GM19468 (cell line): ENCODE measurements at regions not wholly inside any gene's neighbourhood (a gene's known extent, or its start where the extent isn't known, plus 50 kb on each side); places are given as distances from the start of the nearest gene placed in this dataset.
"Not testable (repeated sequence)": the region's sequence is repeated elsewhere in the genome, so short reads cannot be mapped to it uniquely, and the experiment has no call there.

Source experiments
- ATAC-seq: cut with Tn5 transposase; IDR thresholded peaks from one replicate; pipeline ENCODE4 v1.9.1; 2021; ENCODE audit warnings: mild to moderate bottlenecking, moderate library complexity, moderate number of reproducible peaks; ENCODE audit not compliant: unreplicated experiment; ENCODE audit errors: extremely low read depth

DNA sequence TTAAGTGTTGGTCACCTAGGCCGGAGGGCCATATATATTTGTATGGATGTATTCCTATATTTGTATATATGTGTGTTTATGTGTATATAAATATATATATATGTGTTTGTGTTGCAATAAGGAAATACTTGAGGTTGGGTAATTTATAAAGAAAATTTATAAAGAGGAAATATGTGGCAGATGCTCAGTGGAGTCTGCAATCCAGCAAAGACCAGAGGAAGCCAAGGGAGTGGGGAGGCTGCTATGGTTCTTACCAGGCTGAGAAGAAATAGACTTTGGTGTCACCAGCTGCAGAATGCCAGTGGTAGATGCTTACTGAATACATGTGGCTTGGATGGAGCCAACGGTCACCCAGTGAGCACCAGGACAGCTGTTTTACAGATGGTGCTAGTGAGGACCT lies 97.4 kb upstream of the ELOVL5 start:
- no peak for ATAC-seq

DNA sequence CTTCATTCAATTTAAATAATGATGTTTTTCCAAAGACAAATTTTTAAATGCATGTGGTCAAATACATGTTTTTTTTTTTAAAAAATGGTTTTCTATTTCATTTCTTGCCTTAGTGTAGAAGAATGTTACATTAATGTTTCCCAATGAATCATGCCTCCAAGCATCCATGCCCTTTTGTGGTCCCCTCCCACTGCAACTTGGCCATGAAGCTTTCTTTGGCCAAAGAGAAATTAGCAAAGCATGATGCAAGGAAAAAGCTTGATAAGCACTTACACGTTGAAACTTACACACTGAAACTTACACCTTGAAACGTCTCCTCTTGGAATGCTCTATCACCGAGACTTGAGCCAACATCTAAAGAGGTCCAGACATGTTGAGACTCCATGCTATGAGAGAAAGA lies 93.0 kb upstream of the ELOVL5 start:
- ATAC-seq: no peak

DNA sequence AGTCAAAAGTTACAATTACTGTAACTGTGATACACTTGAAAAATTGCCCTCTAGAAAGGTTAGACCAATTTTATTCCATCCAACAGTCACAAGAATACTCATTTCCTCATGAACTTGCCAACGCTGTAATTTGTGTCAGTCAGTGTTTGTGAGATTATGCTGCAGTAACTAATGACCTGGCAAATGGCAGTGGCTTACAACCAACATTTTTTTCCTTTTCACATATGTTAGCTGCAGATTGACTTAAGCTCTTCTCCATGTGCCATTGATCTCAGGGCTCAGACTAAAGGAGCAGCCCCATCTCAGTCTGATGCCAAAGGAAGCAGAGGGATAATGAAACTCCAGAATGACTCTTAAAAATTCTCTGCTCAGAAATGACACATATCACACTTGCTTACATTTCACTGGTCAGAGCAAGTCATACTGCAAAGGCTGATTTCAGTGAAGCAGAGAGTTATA lies 92.3 kb upstream of the ELOVL5 start:
- no peak for ATAC-seq

DNA sequence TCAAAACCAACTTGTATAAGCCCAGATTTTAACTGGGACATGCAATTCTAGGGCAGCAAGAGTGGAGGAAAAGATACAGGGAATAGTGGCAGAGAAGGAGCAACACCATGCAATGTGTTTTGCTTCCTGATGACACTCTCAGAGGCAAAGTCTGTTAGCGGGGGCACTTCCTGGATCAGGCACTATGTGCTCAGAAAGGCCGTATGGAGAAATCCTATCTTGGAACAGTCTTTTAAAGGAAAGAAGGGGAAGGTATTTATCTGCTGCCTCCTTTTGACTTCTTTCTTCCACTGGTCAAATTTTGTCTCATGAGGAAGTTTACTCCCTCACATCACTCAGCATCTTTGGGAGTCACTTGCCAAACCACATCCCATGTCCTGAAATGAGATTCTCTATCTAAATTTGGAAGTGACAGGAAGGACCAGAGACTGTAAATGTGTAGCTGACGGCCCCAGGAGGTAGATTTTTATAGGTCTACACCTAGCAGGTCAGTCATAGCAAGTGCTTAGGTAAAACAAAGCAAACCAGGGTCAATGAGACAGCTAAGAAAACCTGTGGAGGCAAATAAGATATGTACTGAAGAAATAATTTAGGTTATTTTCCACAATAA lies 91.7 kb upstream of the ELOVL5 start:
- no peak for ATAC-seq

DNA sequence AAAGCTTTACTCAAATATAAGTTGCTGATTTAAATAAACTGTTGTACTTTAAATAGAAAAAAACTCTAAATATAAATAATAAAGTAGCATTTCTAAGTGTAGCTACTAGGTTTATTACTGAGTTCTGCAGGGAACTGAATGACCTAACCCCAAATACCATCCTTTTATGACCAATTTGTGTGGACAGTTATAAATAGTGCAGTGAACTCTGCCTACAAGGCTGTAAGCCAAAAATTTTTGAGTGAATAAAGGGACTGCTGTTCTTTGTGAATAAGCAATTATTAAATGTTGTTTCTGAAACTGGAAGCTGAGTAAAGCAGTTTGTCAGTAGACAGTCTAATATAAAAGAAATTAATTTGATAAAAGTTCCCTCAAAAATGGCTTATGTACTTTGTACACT lies 90.8 kb upstream of the ELOVL5 start:
- ATAC-seq: no peak

DNA sequence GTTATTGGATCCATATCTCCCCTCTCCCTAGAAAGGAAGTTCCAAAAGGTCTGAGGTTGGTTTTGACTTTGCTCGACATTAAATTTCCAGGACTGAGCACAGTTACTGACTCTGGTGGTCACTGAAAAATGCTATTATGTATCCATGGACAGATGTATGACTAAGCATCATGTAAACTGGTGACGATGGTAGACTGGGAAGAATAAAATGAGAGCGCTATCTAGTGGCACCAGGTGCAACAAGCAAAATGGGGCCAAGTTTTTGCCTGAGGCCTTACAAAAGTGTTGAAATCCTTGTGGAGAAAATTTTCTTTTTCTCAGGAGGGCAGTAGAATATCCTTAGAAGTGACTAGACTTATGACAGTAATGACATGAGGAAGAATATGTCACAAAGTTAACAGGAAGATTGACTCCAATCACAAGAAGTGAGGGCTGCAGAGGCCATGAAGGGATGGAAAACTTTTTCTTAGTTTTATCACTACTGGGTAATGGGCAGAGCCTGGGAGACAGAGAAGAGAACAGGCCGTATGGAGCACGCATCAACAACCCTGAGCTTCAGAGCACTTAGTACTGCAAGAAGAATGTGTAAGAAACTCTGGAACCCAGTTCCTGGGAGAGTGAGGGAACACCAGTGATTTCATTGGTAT lies 88.9 kb upstream of the ELOVL5 start:
- no peak for ATAC-seq

DNA sequence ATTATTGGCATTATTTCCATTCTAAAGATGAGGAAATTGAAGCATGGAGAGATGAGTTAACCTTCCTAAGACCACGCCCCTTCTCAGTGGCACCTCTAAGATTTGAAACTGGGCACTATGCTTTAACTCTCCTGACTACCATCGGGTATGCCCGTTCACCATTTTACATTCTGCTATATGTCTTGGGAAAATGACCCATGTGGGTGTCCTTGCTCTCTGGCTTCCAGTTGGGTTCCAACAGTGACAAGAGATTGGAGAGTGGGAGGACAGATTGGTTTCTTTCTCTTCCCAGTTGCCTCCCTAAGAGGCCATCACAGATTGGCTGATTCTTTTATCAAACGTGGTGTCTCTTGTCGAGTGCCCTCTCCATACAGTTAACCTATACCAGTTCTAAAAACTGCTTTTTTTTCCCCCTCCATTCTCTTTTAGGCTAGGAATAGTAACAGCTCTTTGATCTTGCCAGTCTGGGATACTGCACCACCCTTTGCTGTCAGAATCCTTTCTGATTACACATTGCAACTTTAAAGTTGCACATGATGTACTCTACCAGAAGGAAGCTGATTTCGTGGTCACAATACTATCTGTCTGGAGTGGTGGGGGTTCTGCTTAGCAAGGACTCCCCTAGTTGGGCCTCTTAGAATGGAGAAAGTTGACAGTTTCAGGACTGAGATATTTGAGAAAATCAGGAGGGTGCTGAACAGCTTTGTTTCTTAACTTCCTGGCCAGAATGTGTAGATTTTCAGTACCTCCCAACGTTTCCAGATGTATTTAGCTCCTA lies 88.0 kb upstream of the ELOVL5 start:
- no peak for ATAC-seq

DNA sequence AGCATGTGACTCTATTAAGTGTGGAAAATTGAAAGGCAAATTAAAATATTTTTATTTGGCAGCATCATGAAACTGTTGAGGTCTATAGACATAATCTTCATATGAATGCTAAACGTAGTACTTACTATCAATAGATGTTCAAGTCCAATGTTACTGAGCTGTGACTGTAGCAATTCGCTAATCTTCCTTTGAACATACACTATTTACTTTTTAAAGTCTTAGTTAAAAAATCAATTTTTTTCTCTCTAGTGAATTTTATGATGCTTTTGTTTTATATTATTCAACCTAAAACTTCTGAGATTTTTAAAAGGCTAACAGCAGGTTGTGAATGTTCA lies 85.2 kb upstream of the ELOVL5 start:
- no peak for ATAC-seq

DNA sequence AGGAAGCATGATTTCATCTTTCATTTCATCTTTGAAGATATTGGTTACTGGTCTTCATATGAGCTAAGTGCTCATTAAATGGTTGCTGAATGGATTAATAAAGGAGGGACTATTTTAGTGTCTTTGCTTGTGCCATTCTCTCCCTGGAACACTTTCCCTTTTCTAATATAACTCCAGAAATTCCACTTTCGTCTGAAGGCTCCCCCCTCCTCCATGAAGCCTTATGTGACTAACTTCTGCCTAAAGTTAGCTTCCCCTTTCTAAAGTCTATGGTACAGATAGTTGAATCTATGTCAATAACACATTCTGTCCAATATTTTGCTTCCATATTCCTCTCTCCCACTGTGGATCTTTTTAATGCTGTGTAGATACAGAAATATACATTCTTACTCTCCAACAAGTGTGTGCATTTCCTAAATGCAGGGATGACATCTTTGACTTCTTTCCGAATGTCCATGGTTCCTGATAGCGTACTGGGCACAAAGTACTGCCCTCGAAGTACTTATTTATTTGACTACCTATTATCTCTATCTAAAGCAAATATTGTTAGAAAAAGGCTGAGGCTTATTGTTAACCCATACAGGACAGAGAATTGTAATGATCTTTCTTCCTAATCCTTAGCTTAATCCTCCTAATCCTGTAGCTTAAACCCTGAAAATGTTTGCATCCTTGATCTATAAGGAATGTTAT lies 84.7 kb upstream of the ELOVL5 start:
- ATAC-seq: no peak

DNA sequence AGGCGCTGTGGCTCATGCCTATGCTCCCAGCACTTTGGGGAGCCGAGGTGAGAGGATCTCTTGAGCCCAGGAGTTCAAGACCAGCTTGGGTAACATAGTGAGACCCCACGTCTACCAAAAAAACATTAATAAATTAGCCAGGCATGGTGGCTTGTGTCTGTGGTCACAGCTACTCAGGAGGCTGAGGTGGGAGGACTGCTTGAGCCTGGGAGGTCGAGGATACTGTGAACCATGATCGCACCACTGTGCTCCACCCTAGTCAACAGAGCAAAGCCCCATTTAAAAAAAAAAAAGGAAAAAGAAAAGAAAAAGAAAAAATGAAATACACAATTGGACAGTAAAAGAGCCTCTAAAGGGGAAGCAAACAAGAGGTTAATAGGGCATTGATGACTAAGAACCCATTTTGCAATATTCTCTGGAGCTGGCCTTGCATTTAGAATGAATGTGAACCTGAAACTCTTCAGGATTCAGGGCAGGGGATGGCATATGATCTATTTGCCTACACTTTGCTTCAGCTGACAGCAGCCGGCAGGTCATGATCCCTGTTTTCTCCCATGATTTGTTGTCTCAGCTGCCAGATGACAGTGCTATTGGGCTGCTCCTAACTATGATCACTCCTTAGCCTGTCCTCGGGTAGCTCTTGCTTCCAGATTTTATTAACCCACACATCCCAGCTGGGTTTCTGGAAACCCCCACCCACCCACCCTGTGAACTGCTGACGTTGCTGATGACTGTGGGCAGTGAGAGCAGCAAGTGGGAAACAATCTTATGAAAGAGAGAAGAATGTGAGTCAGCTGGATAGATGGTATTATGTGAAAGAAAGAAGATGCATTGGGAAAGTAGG lies 83.8 kb upstream of the ELOVL5 start:
- no peak for ATAC-seq

DNA sequence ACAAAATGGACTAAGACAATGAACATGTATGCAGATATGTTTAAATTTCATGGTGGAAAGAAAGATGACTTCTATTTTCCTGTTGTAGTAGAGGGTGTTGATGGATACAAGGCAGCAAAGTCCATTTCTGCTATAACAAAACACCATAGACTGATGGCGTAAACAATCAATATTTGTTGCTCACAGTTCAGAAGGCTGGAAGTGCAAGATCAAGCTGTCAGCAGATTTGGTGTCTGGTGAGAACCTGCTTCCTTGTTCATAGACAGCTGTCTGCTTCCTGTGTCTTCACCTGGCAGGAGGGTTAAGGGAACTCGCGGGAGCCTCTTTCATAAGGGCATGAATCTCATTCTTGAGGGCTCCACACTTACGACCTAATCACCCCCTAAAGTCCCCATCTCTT lies 83.0 kb upstream of the ELOVL5 start:
- ATAC-seq: no peak

DNA sequence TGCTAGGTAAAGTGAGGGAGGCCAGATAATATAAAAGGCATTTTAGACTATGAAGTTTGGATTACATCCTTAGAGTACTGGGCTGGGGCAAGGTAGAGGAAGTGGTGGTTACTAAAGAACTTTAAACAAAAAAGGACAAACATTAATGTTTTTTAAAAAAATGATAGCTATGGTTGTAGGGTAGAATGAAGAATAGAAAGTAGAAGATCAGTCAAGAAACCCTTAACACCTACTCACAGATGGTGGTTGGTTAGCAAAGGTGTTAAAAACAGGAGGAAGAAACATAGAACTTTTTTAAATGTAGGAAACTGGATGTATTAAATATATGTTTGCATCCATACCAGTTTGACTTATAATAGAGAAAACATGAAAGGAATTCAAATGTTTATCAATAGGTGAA lies 80.7 kb upstream of the ELOVL5 start:
- ATAC-seq: no peak

DNA sequence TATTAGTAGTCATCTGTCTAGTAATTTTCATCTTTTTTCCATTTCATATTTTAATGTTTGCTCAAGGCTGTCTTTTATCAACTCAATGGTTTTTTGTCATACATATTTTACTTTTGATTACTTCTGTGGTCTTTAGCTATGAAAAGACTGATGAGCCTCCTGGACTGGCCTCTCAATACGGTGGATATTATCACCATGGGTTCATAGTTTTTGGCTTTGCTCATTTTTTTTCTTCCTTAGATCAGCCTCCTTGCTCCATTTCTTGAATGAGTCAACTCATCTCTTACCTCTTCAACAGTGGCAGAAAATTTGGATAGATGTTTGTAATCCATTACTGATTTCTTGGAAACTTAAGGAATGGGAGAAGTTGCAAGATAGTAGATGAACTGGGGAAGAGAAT lies 80.1 kb upstream of the ELOVL5 start:
- no peak for ATAC-seq

DNA sequence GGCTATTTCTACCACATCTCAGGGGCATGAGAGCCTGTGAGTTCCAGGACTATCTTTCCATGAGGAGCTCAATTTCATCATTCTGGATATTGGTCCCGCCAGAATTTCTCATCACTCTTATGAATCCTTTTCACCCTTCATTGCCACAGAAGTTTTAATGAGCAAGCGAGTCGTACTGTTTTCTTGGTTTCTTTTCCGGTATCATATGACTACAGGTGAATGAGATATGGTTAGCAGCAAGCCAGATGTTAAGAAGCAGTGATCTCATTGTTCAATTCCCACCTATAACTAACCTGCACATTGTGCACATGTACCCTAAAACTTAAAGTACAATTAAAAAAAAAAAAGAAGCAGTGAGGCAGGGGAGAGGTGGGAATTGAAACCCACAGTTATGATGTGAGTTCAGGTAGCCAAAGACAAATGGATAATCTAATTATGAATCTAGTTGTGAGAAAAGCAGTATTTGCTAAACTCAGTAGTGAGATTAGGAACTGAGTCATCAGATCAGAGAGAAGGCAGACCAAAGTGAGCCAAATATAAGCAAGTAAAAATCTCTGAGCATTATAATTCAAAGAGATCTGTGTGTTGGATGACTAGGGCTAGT lies 78.0 kb upstream of the ELOVL5 start:
- ATAC-seq: peak; percentile 69

DNA sequence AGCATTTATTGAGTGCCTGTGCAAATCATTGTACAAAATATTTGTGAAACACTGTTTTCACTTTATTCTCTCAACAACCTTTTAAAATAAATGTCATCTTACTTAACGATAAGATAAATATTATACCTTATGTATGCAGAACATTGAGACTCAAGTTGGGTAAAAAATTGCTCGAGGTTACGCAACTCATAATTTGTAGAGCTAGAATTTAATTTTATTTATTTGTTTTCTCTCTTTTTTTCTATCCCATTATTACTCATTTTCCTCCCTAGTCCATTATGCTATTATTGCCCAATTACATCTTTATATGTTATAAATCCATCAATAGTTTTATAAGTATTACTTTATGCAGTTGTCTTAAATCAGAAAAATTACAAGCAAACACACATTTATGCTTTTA lies 77.4 kb upstream of the ELOVL5 start:
- no peak for ATAC-seq

DNA sequence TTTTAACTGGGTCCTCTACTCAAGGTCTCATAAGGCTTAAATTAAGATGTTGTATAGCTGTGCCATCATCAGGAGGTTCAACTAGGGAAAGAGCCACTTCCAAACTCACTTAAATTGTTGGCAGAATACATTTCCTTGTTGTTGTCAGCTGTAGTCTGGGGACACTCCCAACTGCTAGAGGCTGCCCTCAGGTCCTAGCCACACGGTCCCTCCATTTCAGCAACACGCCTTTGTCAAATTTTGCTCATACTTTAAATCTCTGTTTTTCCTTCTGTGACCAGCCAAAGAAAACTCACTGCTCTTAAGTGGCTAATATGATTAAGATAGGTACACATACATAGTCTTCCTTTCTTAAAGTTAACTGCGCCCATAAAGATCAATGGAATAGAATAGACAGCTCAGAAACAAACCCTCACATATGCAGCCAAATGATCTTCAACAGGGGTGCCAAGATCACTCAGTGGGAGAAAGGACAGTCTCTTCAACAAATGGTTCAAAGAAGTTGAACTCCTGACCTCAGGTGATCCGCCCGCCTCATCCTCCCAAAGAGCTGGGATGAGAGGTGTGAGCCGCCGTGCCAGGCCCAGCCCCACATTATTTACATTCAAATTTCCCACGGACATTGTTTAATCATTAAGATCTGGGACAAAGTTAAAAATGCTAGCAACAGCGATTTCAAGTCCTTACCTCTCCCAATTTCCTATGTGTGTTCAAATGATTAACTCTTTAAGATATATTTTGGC lies 76.4 kb upstream of the ELOVL5 start:
- no peak for ATAC-seq

DNA sequence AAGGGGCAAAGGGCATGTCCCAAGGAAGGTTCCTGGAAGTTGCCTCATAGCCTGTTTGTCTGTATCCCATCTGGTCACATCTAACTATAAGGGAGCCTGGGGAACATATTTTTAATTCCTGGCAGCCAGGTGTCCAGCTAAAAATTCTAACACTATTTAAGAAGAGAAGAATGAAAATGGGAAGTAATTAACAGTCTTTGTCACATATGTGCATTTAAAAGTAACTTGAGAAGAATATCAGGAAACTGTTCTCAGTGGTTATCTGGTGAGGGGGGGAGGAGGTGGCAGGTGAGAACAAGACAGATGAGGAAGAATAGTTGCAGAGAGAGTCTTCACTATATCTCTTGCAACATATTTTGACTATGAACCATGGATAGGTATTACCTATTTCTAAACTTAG lies 75.5 kb upstream of the ELOVL5 start:
- ATAC-seq: no peak

DNA sequence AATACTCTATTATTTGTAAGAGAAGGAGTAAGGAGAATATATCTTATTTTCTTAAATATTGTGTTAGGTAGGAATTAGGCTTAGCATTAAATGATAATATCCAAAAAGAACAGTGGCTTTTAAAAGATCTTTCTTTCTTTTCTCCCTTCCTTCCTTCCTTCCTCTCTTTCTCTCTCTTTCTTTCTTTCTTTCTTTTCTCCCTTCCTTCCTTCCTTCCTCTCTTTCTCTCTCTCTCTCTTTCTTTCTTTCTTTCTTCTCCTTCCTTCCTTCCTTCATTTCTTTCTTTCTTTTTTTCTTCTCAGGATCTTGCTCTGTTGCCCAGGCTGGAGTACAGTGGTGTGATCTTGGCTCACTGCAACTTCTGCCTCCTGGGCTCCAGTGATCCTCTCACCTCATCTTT lies 74.8 kb upstream of the ELOVL5 start:
- ATAC-seq: not testable (repeated sequence)

DNA sequence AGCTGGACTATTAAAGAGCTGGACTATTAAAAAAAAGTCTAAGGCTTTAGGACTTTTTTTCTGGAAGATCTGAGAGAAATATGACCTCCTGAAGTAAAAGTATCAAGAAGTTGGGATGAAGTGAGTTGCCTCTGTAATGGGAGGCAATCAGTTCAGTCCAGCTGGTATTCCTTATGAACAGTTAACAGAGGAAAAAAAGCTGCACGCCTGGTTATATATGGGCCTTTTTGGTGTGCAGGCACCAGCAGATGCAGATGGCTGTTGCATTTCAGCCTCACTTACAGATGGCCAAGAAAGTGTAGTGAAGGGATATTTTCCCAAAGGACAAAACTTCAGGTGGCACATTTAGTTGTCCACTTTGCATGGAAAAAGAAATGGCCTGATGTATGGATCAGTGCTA lies 70.3 kb upstream of the ELOVL5 start:
- ATAC-seq: no peak
